NOMO-1 treated with DMSO at 0.1 percent for 48 hours (cell line): ENCODE measurements at regions not wholly inside any gene's neighbourhood (a gene's known extent, or its start where the extent isn't known, plus 50 kb on each side); places are given as distances from the start of the nearest gene placed in this dataset.
A peak's percentile ranks its signal among the peaks of the same experiment; 100 is the strongest.
"Not testable (repeated sequence)": the region's sequence is repeated elsewhere in the genome, so short reads cannot be mapped to it uniquely, and the experiment has no call there.

Source experiments
- DNase-seq: peaks from one replicate; lab custom pipeline; 2025; ENCODE audit not compliant: unreplicated experiment; lab: John Stamatoyannopoulos, UW

DNA sequence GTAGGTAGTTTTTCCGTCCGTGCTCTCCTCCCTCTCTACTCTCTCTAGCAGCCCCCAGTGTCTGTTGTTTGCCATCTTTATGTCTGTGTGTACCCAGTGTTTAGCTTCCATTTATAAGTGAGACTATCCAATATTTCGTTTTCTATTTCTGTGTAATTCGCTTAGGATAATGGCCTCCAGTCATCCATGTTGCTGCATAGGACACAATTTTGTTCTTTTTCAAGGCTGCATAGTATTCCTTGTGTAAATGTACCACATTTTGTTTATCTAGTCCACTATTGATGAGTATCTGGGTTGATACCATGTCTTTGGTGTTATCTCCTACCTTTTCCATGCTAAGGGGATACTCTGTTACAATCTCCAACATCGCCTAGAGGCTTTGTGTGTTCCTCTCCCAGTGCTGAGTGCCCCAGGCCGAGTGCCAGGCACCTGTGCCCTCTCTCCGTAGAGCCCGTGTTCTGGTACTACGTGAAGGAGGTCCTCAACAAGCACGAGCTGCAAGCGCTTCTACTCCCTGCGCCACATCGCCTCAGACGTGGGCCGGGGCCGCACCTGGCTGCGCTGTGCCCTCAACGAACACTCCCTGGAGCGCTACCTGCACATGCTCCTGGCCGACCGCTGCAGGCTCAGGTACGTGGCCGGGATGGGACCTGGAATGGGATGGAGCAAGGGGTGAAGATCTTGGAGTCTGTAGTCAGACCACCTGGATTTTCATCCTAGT is 51.0 kb downstream of the NPIPB11 start:
- not testable (repeated sequence) for DNase-seq

DNA sequence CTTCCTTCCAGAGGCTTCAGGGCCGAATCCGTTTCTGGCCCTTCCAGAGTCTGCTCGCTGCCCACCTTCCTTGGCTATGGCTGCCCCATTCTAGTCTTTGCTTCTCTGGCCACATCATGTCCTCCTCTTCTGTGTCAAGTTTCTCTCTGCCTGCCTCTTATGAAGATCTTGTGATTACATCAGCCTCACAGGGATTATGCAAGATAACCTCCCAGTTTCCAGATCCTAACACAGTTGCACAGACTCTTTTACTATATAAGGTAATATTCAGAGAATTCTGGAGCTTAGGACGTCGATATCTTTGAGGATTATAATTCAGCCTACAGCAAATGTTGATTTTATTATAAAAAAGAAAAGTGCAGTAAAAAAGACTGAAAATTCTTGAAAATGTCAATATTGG is 52.1 kb downstream of the NPIPB11 start:
- DNase-seq = not testable (repeated sequence)

DNA sequence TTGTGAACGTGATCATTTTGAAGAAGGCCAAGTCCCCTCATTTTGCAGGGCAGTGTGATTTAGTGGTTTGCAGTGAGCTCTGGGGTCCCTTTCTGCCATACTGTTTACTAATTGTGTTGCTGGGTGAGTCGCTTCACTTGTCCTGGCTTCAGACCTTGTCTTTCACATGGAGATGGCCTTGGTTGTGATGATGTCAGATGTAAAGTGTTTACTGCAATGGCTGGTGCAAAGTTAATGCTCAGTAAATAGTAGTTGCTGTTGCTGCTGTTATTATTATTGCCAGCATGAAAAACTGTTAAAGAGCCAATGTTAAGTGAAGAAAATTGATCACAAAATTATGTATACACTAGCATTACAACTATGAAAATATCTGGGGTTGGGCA is 53.9 kb downstream of the NPIPB11 start:
- DNase-seq = not testable (repeated sequence)

DNA sequence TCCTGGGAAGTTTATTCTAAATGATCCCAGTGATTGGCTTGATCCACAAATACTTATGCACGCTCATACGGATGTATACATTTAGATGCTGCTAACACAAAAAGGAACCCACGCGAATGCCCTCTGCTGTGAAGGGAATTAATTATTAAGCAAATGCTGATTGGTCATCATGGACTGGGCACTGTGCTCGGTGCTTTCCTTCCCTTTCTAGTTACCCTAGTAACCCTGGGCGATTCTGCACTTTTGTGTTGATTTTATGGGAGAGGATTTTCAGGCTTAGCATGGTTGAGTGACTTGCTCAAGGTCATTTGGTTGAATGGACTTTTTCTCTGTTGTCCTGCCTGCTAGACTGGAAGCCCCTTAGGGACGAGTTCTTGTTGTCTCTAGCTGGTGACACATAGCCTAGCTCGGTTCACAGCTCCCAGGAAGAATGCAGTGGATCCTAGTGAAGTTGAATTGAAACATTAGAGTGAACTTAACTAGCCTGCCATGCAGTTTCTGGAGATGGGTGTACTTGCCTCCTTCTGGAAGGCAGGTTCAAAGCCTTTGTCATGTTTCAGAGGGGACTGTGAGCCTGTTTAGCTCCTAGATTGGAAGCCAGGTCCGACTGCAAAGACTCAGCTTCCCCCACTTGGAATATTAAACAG is 54.4 kb downstream of the NPIPB11 start:
- not testable (repeated sequence) for DNase-seq

DNA sequence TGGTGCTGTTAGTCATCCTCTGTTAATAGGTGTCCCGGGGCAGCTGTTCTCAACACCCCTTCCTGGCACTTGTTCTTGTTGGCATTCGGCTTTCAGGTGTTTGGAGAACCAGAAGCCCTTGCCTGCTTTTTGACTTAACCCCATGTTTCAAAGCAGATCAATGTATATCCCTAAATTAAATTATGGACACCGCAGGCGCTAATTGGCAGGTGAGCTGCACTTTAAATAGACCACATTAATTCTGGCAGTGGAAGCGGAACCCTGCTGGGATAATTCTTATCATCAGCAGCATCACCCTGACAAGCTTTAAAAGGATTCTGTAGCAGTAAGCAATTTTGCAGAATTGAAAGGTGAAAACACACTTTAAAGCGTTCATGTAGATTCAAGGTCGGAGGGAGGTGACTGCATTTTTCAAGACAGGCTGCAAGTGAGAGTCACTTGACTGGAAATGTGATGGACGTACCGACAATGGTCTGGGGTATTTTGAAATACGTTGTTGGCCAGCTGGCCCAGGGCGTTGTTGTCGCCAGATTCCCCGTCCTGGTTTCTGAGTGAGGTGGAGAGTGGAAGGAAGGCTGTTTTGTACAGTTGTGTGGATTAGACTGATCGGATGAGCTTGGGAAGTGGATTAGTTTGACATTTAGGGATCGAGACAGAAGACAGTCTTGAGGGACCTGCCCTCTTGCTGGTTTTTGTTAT is 55.1 kb downstream of the NPIPB11 start:
- not testable (repeated sequence) for DNase-seq

DNA sequence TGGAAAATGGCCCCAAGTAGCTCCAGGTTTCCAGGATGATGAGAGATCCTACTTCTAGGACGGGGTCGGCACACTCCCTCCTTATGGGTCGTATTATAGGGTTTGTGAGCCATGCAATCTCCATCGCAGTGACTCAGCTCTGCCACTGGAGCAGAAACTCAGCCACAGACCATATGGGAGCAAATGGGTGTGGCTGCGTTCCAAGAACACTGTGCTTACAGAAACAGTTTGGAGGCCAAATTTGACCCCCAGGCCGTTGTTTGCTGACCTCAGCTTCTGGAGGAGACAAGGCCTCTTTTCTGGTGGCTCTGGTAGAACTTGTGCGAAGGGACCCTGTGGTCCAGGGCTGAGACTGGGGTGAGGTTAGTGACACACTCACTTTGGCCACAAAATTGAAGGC is 56.5 kb downstream of the NPIPB11 start:
- peak; percentile 29 for DNase-seq

DNA sequence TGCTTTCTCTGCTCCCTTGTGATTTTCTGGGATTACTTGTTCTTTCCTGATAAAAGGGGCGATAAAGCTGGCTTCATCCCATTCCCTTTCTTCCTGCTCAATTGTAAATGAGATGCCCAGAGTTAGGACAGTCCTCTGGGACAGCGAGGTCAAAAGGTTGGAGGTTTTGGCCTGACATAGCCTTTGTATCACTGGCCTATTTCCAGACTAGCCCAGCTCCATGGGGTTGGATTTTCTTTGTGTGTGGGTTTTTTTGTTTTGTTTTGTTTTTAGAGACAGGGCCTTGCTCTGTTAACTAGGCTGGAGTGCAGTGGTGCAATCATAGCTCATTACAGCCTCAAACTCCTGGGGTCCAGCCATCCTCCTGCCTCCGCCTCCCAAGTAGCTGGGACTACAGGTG is 57.8 kb downstream of the NPIPB11 start:
- not testable (repeated sequence) for DNase-seq

DNA sequence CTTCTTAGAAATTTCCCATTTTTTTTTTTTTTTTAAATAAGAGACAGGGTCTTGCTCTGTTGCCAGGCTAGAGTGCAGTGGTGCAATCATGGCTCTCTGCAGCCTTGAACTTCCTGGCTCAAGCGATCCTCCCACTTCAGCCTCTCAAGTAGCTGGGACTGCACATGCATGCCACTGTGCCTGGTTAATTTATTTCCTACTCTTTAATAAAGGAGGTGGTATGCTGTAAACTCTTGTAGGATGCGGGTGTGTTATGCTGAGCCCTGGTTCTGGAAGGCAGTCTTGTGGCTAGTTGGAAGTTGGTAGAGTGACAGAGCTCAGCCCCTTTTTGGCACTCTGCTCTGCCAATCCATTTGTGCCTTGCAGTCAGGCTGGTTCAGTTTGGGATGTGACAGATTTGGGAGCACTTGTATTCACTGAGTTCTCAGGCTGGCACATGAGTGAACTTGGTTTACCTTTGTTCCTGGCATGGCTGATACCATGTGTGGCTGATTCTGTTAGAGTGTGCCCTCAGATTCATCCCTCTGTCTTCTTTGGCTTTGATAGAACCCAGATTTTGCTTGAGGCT is 58.3 kb downstream of the NPIPB11 start:
- not testable (repeated sequence) for DNase-seq

DNA sequence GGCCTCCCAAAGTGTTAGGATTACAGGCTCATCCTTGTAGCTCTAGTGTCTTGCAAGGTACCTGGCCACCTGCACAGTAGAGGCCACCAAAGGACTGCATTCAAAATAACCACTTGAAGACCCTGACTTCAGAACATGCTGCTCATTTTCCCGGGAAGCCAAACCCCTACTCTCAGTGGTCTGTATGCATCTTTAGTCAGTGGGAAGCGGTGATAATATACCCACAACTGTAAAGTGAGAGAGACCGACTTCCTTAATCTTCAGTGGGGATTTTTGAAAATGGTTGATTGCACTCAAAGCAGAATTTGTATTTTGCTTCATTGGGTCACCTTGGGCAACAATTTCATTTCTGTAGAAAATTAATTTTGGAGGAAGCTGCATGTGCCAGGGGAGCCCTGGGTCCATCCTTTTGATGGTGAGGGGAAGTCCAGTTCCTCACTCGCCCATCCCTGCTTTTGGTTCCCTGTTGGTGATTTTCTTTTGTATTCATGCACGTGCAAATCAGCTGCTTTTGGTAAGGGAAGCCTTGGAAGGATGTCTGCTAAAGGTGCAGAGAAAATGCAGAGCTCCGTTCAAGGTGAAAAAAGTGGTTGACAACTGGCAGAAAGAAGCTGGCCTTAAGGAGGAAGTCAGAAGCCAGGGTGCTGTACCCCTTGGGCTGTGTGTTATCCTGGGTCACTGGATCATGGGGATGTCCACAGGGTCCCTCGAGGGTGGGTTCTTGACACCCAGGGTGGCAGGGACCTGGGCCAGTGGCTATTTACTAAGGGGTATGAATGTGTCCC is 59.5 kb downstream of the NPIPB11 start:
- DNase-seq = not testable (repeated sequence)

DNA sequence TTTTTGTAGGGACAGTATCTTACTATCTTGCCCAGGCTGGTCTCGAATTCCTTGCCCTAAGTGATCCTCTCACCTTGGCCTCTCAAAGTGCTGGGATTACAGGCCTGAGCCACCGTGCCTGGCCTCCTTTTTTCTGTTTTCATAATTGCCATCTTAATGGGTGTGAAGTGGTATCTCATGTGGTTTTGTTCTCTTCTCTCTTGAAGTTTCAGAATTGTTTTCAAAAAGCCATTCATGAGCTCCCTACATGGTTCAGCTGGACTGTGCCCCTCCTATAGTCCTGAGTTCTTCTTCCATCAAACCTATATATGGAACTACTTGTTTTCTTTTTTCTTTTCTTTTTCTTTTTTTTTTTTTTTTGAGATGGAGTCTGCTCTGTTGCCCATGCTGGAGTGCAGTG is 60.3 kb downstream of the NPIPB11 start:
- not testable (repeated sequence) for DNase-seq

DNA sequence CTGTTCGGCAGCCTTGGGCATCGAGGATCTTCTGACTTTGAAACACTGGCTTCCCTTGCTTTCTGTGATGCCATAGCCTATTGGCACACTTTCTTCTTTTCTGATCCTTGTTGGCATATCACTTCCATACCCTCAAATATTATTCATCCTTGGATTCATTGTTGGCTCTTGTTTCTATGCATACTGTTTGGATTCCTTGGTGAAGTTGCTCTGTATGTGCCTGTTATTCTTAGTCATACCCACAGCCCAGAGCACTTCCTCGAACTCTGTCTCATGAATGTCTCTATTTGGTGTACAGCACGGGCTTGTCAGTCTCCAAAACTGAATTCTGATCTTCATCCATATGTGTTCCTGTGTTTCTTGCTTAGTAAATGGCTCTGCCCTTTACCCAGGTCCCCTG is 63.6 kb downstream of the NPIPB11 start:
- DNase-seq = not testable (repeated sequence)

DNA sequence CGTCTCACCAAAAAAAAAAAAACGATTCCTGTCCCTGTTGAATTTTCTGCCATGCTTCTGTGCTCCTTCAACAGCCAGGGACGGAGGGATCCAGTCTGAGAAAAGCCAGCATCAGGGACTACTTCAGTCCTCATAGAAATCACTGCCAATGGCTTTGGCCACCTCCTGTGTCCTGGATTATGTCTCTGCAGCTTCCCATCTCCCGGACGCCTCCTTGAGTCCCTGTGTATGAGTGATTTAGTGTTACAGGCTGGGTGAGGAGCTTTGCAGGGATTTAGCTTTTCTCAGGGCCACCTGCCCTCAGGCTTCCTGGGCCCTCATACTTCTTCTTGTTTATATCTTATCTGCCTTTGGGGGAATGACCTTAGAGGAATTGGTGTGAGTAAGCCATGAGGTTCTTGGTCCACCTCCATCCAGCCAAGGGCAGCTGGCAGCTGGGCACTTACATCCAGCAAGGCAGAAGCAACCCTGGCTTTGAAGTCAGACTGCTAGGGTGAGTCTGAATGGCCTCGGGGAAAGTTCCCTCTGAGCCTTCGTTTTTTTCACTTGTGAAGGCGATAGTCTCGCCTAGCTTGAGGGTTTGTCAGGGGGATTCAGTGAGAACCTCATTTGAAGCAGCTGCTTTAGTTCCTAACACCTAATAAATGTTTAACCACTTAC is 65.6 kb downstream of the NPIPB11 start:
- not testable (repeated sequence) for DNase-seq

DNA sequence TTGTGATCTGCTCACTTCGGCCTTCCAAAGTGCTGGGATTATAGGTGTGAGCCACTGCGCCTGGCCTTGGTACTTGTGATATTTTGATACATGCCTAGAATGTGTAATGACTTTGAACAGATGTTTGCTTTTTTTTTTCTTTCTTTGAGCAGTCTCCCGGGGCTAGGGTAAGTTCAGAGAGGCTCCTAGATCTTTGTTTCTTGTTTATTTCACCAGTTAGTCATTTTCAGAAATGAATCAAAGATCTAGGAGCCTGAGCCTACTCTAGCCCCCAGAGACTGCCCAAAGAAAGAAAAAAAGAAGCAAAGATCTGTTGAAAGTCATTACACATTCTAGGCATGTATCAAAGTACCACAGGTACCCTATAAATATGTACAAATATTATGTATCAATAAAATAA is 66.3 kb downstream of the NPIPB11 start:
- not testable (repeated sequence) for DNase-seq

DNA sequence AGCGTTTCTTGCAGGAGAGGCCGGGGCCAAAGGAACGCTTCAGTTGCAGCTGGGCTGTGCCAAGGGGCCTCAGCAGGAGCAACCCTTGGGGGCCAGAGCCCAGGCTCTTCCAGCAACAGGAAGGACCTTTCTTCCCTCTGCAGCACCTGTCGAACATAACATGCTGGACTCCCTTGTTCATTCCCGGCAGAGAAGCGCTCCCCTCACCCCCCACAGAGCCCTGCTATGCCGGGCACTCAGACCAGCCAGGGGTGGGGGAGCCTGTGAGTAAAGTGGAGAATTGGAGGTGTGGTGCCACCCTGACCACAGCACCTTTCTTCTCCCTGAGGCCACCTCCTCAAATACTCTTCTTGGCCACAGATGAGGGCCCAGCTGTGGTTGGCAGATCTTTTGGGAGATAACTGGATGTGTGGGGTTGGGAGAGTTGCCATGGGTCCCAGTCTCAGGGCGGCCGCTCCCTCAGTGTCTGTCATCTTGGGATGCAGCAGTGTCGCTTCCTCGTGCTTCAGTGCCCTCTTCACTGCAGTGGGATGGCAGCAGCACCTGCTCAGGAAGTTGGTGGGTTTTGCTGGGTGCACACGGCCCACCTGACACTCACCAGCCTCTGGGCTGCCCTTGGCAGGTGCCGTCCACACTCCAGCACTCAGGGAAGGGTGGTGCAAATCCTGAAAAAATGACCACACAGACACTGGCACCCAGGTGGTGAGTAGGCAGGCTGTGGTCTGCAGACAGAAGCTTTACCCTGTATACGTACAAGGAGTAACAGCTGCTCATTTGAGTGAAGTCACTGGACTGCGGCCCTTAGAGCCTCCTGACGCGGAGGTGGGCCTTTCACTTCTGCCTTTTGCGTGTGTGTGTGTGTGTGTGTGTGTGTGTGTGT is 67.5 kb downstream of the NPIPB11 start:
- not testable (repeated sequence) for DNase-seq

DNA sequence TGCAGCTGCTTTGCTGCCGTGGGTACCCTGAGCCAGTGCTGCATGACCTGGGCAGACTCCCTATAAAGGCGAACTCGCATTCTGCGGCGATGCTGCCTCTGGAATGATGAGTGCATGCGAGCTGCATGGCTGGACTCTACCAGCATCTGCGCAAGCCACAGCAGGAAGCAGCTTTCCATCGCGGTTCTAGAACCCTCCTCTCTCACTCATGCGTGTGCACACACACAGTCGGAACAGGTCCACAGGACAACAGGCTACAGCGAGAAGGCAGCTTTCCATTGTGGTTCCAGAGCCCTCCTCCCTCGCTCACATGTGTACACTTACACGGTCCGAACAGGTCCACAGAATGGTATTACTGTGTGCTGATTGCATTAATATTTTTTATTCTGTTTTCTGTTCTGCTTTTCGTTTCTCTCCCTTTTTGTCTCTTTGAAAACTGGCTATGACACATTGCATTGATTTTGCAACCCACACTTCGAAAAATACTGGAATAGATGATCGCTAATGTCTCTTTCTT is 69.1 kb downstream of the NPIPB11 start:
- DNase-seq = peak; percentile 50

DNA sequence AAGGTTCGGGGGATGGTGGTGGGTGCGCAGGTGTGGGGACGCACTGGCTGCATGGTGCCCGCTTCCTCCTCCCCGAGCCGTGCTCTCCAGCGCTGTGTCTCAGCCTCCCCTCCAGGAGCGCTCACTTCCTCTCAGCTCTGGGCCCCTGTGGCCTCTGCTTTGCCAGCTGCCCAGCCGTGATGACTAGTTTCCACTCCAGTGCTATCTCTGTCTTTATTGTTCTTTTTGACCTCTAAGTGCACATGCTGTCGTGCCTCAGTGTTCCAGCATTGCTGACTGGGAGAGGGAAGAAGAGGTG is 71.0 kb downstream of the NPIPB11 start:
- DNase-seq = not testable (repeated sequence)

DNA sequence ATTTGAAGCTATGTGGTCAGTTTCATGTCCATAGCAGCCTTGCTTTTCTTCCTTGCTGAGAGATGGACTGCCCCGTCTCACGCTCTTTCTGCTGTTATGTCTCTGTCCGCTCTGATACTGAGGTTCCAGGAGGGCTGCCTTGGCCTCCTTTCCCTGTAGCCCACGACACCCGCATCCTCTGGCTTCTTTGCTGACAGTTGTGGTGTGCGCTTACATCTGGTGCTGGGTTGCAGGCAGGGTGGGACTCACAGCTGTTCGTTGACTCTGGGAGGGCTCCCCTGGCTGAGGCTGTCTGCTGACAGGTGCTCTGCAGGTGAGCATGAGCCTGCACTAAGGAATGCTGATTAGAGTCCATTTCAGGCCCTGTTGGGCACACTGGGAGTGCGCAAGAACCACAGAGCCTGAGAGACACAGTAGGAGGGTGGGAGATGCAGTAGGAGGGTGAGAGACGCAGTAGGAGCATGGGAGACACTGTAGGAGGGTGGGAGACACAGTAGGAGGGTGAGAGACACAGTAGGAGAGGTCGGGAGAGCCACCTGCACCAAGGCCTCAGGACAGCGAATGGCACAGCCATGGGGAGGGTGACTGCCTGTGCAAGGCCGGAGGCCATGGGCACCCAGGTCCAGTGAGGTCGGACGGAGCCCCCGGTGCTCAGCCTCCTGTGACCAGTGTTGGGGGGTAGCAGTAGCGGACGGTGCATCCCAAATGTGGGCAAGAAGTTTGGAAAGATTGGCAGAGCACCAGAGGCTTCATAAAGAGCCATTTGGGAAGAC is 71.5 kb downstream of the NPIPB11 start:
- not testable (repeated sequence) for DNase-seq

DNA sequence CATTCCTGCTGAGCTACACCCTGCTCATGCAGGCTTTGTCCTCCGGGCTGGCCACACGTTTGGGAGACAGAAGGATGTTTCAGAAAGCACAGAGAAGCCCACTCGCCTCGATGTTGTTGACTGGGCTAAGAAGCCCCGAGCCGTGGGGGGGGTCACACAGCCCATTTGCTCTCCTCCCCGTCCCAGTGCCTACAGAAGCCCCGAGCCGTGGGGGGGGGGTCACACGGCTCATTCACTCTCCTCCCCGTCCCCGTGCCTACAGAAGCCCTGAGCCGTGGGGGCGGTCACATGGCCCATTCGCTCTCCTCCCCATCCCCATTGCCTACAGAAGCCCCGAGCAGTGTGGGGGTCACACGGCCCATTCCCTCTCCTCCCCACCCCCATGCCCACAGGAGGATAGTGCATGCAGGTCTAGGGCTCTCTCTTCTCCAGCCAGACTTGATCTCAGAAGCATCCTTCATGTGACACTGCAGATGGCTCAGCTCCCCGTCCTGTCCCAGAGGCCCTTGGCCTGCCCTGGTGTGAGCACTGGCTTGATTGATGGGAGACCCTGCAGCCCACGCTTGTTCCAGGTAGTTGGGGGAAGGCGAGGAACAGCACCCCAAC is 72.9 kb downstream of the NPIPB11 start:
- not testable (repeated sequence) for DNase-seq
